Heart right ventricle (tissue), 16 donors: ENCODE measurements at regions not wholly inside any gene's neighbourhood (a gene's known extent, or its start where the extent isn't known, plus 50 kb on each side); places are given as distances from the start of the nearest gene placed in this dataset.
A peak's percentile ranks its signal among the peaks of the same experiment; 100 is the strongest.

ENCODE experiments used
- ATAC-seq, 8 donors: fragments of 200-7000 bp; cut with Tn5 transposase; one replicate each; pipeline ENCODE4 v1.9.1; 2020; ENCODE audit warnings: mild to moderate bottlenecking in 8 of 8, moderate library complexity in 8 of 8, moderate number of reproducible peaks in 1 of 8
- DNase-seq, 2 donors: peaks; one replicate each; pipeline ENCODE4 v3.0.0-alpha.2; 2020
- H3K27ac ChIP-seq, 10 donors: fragments of 200-600 bp; sonication (generic) in 2 of 10; one replicate each; pipeline versions ENCODE4 v1.5.0 to v1.8.0; 2020 to 2022; ENCODE audit warnings: mild to moderate bottlenecking in 3 of 10
- H3K27me3 ChIP-seq, 7 donors: fragments of 200-600 bp; one replicate each; pipeline ENCODE4 v1.8.0; 2021 to 2022; ENCODE audit warnings: mild to moderate bottlenecking in 2 of 7
- H3K36me3 ChIP-seq, 9 donors: fragments of 200-600 bp; sonication (generic) in 1 of 9; one replicate each; pipeline versions ENCODE4 v1.5.0 to v1.8.0; 2020 to 2022; ENCODE audit warnings: mild to moderate bottlenecking in 2 of 9
- H3K4me1 ChIP-seq, 9 donors: fragments of 200-600 bp; sonication (generic) in 1 of 9; one replicate each; pipeline versions ENCODE4 v1.5.0 to v1.8.0; 2020 to 2022; ENCODE audit warnings: mild to moderate bottlenecking in 4 of 9
- H3K4me3 ChIP-seq, 10 donors: fragments of 200-600 bp; sonication (generic) in 2 of 10; one replicate each; pipeline versions ENCODE4 v1.5.0 to v1.8.0; 2020 to 2022; ENCODE audit warnings: mild to moderate bottlenecking in 7 of 10, moderate library complexity in 2 of 10
- H3K9me3 ChIP-seq, 11 donors: fragments of 200-600 bp in 10 of 11; sonication (generic) in 2 of 11; one replicate each; pipeline versions ENCODE4 v1.5.0 to v1.8.0; 2013 to 2022; ENCODE audit warnings: mild to moderate bottlenecking in 2 of 11, control low read depth in 1 of 11, moderate library complexity in 1 of 11
- CTCF ChIP-seq, 9 donors: fragments of 200-600 bp; sonication (generic) in 2 of 9; IDR thresholded peaks; one replicate each; pipeline versions ENCODE4 v1.5.0 to v1.8.0; 2021 to 2022; ENCODE audit warnings: antibody characterized with exemption in 9 of 9, mild to moderate bottlenecking in 5 of 9, moderate library complexity in 1 of 9
- WGBS, 2 donors: extraction: QIAGEN DNeasy Blood & Tissue Kit; methylation state at CpG; one replicate each; pipeline ENCODE4 v1.1.7; 2013; ENCODE audit warnings: inconsistent platforms in 1 of 2; 5-methylcytosine and 5-hydroxymethylcytosine counted together
- intact Hi-C, 10 donors: fragments of 100-400 bp; cut with DNase I; formaldehyde crosslinking; loops; one replicate each; pipeline versions ENCODE4 v1.11.1 to v1.14.2; 2022
- donor health status: Arrhythmogenic right ventricular cardiomyopathy.
- donor health status: ischemic (EF 13 %, LVEDD 7.1; RV severe dilation, severe dysfunction).
- donor health status: healthy with polysubstance abuse.
- donor health status: DM: no; HTN: yes; CAD: no.
- donor health status: DM: no; HTN: no; CAD: no.
- donor health status: ischemic (EF 25% LVEDD 6.9; RV normal size, moderate dysfunction).
- donor health status: ischemic (EF 25% LVEDD 5.7; RV mildly dilated, moderate dysfunction).
- donor health status: healthy.
- donor health status: DM: yes; HTN: yes; CAD: no.
- donor health status: Ischemic cardiomyopathy.
- donor health status: ischemic (EF 35%, LVEDD 5.7; RV mildly dilated, moderate dysfunction).
- donor health status: nonischemic (EF 11% LVEDD 7.7; RV severe dilation, severe dysfunction).
- donor health status: DM: yes; HTN: yes; CAD: no.
- donor health status: PGD.
- donor health status: ischemic (EF 29% LVEDD 5.4; RV normal size, mild dysfunction).
- donor health status: nonischemic (EF 23%, LVEDD 6.1; RV moderate dilation, normal function).

GRCh38 chr12:3376779-3377455 lies 114.1 kb upstream of the PRMT8 start:
- H3K27me3 ChIP-seq = peaks cover 0 to 10% (median 0%) of the 10 kb centered on the region in 7 donors
- H3K4me3 ChIP-seq = no peak overlapping the region
- DNase-seq = no peak
- intact Hi-C loops = no loop called here
- no peaks in the 10 kb centered on the region for H3K9me3 ChIP-seq
- H3K4me1 ChIP-seq = peaks cover 0 to 19% (median 4%) of the 10 kb centered on the region in 9 donors
- whole genome bisulfite sequencing, 2 donors = 80 to 82% methylated on average over 5 of the region's 5 CpGs
- H3K36me3 ChIP-seq = no peaks in the 10 kb centered on the region
- no peak overlapping the region for H3K27ac ChIP-seq
- no peak for TF ChIP-seq CTCF (IDR thresholded peaks at IDR 0.05)
- ATAC-seq = no peak

- H3K4me1 ChIP-seq = peaks cover 0 to 19% (median 4%) of the 10 kb centered on the region in 9 donors
- intact Hi-C loops = no loop called here
- DNase-seq = no peak
- H3K4me3 ChIP-seq = no peak overlapping the region
- peaks cover 0 to 3% (median 0%) of the 10 kb centered on the region in 7 donors for H3K27me3 ChIP-seq
- 90 to 94% methylated on average over 4 of the region's 4 CpGs for WGBS, 2 donors
- no peak overlapping the region for H3K27ac ChIP-seq
- H3K36me3 ChIP-seq = no peaks in the 10 kb centered on the region
- no peaks in the 10 kb centered on the region for H3K9me3 ChIP-seq
- TF ChIP-seq CTCF (IDR thresholded peaks at IDR 0.05) = no peak
- no peak for ATAC-seq
Observed at GRCh38 chr12:3378655-3379054, 112.3 kb upstream of the PRMT8 start.

GRCh38 chr12:3379079-3379478 lies 111.9 kb upstream of the PRMT8 start:
- intact Hi-C loops = no loop called here
- no peaks in the 10 kb centered on the region for H3K9me3 ChIP-seq
- ATAC-seq (no peak), DNase-seq (no peak)
- H3K4me3 ChIP-seq = no peak overlapping the region
- no peaks in the 10 kb centered on the region for H3K36me3 ChIP-seq
- WGBS, 2 donors = 70 to 80% methylated on average over 6 of the region's 6 CpGs
- H3K27me3 ChIP-seq = peaks cover 0 to 3% (median 0%) of the 10 kb centered on the region in 7 donors
- H3K4me1 ChIP-seq = peaks cover 0 to 19% (median 4%) of the 10 kb centered on the region in 9 donors
- no peak for TF ChIP-seq CTCF (IDR thresholded peaks at IDR 0.05)
- H3K27ac ChIP-seq = no peak overlapping the region

GRCh38 chr12:3380200-3381043 lies 110.6 kb upstream of the PRMT8 start:
- intact Hi-C loops = no loop called here
- H3K36me3 ChIP-seq = no peaks in the 10 kb centered on the region
- peak overlapping the region in 2 of 10 donors; percentile 0 to 15 for H3K27ac ChIP-seq
- peaks cover 0 to 19% (median 4%) of the 10 kb centered on the region in 9 donors for H3K4me1 ChIP-seq
- no peak for TF ChIP-seq CTCF (IDR thresholded peaks at IDR 0.05)
- DNase-seq (no peak), ATAC-seq (peak; percentile 53 to 80 (median 67))
- no peak overlapping the region for H3K4me3 ChIP-seq
- no peaks in the 10 kb centered on the region for H3K9me3 ChIP-seq
- peaks cover 0 to 3% (median 0%) of the 10 kb centered on the region in 7 donors for H3K27me3 ChIP-seq
- WGBS, 2 donors = 65 to 76% methylated on average over 15 of the region's 15 CpGs
